Putamen (tissue), 1 donor: ENCODE measurements at regions not wholly inside any gene's neighbourhood (a gene's known extent, or its start where the extent isn't known, plus 50 kb on each side); places are given as distances from the start of the nearest gene placed in this dataset.
"Not testable (repeated sequence)": the region's sequence is repeated elsewhere in the genome, so short reads cannot be mapped to it uniquely, and the experiment has no call there.

ENCODE experiments used
- DNase-seq: peaks from one replicate; pipeline ENCODE4 v3.0.0-alpha.2; 2016; ENCODE audit warnings: low spot score

DNA sequence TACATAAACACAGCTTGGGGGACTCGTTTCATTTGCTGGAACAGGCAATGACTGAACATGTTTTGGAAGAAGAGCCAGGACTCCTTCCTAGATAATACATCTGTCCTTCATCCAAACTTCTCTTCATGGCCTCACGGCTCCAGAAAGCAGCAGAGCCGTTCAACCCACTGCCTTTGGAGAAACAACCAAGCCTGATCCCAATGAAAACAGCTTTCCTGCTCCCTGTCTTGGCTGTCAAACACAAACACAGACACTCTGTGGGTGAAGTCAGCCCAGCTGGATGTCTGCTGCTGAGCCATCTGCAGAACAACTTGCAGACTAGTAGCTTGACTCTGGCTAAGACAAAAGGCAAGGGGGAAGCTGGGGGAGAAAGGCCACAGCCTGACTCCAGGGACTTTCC, 345.1 kb upstream of the PSMD7 start:
- DNase-seq, result no peak

DNA sequence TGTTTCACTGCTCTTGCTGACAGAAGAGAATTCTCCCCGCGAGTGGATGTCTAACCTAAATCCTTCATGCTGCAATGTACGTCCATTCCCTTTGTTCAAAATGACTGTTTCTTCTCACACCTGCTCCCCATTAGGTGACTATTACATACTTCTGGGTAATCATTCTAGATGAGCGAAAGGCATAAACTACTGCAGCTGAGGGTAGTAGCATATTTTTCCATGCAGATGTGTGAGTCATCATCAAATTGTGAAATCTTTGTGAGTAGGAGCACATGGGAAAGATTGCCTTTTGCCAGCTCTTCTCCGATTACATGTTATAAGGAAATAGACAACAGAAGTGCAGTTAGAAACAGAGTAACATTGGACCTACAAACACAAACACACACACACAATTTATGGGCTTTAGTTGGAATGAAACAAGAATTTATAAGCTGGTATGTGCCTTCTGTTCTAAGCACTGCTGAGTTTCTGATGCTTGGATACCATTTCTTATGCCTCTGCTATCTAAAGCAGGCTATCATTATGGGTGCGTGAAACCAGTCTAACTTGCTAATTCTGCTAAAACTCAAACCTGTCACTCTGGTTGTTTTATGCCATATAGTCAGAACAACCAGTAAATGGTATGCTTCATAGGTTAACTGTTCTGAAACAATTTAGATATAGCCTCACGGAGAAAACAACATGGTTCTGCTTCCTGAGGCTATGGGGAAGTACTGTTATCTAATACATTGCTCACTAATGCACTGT, 346.9 kb upstream of the PSMD7 start:
- peak; percentile 38 for DNase-seq

DNA sequence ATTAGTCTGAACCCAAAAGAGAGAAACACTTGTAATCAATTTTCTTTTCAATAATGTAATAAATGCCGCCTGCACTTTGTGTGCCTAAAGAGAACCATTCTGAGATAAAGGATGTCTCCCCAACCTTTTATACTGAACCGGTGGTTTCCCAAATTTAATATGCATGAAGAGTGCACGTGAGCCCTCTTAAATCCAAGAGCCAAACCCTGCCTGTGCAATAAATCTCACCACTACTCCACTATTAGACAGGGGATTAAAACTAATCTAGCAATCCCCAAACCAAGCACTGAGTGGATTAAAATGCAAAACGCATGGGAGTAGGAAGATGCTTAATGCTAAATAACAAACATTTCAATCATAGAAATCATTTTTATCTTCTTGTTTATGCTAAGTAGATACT, 351.0 kb upstream of the PSMD7 start:
- DNase-seq, result no peak

DNA sequence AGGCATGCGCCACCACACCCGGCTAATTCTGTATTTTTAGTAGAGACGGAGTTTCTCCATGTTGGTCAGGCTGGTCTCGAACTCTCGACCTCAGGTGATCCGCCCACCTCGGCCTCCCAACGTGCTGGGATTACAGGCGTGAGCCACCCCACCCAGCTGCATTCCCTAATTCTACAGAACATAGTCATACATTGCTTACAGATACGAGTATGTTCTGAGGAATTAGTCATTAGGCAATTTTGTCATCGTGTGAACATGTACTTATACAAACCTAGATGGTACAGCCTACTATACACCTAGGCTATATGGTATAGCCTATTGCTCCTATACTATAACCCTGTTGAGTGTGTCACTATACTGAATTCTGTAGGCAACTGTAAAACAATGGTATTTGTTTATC, 353.4 kb upstream of the PSMD7 start:
- DNase-seq, result not testable (repeated sequence)

DNA sequence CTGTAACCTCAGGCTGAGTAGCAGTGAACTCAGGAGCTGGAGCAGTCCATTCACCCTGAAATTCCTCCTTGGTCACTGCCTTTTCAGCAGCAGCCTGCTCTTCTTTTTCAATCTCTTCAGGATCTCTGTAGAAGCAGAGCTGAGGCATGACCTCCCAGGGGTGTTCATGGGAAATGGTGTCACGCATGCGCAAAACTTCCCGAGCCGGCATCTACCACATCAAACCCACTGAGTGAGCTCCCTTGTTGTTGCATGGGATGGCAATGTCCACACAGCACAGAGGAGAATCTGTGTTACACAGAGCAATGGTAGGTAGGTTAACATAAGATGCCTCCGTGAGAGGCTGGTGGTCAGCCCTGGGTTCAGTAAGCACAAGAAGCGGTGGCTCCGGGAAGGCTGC, 355.8 kb upstream of the PSMD7 start:
- DNase-seq, result not testable (repeated sequence)

DNA sequence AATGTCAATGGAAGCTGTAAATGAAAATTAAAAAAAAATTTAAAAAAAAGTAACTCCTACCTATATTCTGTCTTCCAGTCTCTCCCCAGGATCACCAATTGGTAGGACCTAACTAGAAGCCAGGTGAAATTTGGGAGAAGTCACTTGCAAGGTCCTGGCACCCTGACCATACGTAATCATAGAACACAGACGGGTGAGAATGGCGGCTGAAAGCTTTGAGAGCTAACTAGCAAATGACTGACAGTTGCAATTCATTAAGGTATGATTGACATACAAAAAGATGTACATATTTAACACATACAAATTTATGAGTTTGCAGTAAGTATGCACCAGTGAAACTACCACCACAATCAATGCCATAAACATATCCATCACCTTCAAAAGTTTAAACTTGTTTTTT, 372.7 kb upstream of the PSMD7 start:
- DNase-seq, result no peak

DNA sequence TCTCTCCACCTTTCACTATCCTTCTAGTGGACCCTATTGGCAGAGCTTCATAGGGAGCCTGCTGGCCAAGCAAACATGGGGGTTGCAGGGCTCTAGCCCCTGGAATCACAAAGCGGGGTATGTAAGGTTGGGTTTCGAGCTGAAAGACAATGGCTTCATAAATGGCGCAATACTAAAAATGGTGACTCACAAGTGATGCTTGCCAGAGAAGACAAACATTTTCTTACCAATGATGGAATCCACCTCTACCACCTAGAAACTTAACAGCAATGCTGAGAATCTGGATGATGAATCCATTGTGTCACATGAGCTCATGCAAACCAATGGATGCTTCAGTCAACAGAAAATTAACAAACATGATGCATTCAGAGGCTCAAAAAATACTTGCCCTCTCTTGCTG, 375.3 kb upstream of the PSMD7 start:
- no peak for DNase-seq

DNA sequence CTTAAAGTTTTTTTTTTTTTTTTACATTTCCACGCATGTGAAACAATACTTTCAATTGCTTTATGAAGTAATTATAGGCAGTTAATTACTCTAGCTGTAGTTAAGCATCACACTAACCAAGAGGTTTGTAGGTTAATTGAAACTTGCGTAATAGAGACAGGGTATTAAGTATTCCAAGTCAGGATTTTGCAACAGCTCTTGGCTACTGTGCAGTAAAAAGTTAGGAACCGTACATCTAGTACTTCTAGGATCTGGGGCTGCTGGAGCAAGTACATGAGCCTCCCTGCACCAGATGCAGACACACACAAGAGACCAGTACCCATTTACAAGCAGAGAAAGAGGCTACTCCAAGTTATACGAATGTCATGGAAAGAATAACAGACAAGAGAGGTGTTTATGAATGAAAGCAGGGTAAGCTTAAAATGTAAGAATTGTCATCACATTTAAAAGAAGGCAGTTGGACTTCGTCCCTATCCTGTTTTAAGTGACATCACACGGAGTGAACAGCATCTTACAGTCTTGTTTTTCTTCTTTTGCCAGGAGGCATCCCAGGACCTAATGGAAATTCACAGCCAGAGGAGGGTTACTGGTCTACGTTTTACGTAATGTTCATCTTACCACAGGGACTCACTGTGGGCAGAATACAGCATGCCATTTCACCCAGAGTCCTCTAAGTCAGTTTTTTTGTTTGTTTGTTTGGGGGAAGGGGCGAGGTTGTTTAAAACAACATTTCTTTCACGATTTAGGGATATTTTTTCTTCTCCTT, 379.6 kb upstream of the PSMD7 start:
- DNase-seq, result no peak

DNA sequence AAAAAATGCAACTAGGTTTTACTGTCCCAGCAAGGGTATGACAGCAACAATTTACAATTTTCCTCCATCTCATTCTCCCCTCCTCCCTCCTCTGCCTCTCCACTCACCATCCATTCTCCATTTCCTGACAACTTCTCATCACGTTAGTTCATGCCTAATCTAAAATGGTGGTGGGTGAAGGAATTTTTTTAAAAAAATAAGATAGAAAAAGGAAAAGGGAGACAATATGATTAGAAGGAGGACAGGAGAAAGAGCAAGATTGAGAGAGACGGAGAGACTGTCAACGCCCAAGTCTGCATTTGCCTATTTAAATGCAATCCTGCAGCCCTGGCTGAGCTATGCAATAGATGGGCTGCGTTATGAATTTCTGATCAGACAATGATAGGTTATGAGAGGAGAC, 380.7 kb upstream of the PSMD7 start:
- no peak for DNase-seq

DNA sequence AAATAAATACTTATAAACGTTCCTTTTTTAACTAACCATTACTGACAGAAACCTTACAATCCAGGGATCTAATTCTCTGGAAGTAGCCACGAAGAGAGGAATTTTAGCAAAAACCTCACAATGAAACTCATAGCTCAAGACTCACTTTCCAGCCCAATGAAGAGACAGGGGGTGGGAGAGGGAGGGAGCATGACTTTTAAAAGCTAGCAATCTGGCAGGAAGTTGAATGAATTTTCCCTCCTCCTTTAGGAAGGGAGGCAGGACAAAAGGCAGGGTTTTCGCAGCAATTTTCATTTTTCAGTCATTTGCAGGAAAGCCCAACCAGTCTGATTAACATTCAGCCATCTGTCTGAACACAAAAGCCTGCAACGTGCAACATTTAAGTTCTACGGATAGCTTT, 381.5 kb upstream of the PSMD7 start:
- no peak for DNase-seq

DNA sequence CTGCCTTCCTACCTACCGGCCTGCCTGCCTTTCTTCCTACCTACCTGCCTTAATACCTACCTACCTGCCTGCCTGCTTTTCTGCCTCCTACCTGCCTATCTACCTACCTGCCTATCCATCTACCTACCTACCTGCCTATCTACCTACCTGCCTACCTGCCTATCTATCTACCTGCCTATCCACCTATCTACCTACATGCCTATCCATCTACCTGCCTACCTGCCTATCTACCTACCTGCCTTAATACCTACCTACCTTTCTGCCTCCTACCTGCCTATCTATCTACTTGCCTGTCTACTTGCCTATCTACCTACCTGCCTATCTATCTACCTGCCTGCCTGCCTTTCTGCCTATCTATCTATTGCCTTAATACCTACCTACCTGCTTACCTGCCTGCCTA, 383.8 kb upstream of the PSMD7 start:
- DNase-seq, result no peak

DNA sequence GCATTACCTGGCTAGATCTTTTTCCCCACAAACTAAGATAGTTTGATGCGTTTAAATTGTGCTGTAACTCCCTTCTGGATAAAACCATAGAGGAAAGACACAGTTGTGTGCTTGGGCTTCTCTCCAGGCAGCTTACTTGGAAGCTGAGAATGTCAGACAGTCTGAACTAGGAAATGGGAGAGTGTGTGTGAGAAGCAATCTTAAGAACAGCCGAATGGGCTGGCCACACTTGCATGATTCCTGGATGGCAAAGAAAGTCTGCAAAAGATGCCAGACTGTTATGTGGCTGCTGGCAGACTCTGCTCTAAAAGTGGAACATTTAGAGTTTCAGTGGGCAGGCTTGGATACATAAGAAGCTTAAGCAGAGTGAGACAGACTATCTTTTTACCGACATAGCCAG, 384.3 kb upstream of the PSMD7 start:
- no peak for DNase-seq

DNA sequence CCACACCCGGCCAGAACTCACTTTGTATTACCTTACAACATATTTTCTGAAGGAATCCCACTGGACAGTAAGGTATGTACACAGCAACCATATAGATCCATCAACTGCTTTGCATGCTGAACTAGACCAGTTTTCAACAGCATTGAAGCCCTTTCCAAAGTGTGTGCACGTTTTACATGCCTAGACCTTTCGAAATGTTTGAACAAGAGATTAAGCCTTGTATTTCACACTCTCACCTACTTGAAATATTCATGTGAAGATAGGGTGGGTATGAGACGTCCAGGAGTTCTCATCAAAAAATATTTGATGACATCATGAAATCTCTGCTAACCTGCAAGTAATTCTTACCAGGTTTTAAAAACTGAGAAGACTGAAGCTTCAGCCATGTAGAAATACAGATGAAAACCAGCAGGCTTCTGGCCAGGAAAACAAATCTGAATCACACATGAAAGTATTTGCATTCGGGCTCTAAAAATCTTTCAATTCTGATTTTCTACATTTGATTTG, 387.0 kb upstream of the PSMD7 start:
- DNase-seq, result no peak

DNA sequence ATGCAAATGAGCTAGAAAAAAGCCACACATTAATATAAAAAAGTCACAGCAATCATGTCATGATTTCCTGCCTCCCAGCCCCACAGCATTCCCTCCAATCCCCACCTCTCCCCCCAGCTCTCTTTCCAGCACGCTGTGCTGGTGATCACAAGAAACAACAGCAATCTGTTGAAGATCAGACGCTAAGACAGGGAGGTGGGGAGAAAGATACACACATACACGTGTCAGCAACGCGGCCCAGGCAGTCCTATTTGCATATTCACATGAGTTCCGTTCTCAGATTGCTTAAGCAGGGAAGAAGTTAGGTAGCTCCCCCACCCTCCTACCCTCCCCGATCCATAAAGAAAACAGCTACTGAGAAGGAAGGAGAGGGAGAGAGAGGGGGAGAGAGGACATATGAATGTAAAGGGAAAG, 405.5 kb upstream of the PSMD7 start:
- DNase-seq, result no peak

DNA sequence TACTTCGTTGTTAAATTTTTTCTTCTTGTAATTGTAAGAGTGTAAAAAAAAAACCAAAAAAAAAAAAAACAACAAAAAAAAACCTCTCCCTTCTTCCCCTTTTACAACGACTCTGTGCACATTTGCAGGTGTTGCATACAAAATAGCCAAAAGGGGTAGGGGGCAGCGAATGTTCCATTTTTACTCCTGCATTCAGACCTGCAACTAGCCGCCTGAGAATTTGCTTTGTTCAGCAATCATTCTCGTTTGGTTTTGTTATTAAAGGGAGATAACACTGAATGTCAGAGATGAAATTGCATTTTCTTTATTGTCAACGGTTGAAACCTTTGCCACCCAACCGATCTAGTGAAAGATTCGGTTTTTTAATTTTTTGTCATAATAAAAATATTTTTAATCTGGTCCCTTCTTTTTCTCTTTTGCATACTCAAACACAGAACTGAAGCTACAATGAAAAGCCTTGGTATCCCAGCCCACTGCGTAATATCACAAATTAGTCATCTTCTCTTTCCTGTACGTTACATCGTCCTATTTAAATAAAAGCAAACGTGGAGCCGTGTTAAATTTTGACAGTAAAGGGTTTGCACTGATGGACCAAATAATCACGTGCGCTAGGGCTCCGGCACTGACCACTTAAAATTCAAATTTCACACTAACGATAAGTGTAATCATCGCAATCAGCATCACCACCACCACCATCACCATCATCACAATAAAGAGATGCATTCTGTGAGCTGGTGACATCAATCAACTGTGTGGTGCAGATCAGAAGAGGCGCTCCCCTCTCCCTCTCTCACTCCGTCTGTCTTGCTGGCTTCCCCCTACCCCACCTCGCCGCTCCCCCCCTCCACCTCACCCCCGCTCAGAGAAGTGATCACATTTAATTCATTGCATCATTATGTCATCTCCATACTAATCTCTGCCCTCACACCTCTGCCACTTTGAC, 406.2 kb upstream of the PSMD7 start:
- DNase-seq, result no peak

DNA sequence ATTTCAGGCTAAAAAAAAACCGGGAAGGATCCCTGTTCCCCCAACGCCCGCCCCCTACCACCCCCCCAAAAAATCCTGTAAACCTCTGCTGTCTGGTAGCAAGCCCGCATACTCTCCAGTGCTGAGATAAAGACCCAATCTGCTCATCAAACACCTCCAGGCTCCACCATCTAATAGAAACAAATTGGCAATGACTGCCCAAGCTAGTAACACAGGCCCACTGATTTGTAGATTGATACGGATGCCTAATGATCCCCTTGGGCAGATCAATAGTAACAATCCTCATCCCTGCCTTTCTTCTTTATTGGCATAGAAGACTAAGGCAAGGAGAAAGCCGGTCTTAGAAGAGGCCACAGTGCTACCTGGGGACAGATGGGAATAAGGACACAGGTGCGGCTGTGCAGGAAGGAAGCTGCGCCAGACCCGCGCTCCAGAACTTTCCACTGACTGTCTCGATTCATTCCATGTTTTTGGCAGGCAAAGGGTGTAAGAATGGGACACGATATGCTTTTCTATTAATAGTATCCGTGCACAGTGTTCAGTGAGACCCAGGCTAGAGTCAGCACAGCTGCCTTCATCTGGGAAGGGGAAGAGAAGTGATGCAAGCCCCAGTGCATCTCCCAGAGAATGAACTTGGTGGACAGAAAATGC, 407.6 kb upstream of the PSMD7 start:
- DNase-seq, result no peak

DNA sequence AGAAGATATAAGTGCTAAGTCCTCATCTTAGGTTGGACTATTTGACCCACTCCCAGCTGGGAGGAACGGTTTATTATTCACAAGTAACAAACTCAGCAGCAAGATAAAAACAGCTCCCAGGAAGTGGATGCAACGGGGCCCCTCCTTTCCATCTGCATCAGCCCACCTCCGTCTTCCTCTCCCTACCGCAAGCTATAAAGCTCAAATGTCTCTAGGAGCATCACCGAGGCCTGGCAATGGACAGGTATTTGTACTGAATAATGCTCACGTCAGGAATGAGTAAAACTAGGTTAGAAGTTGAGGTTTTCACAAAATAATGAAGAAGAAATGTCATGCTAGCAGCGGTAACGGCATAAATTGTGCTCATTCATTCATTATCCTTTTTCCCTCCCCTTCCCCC, 408.7 kb upstream of the PSMD7 start:
- no peak for DNase-seq

DNA sequence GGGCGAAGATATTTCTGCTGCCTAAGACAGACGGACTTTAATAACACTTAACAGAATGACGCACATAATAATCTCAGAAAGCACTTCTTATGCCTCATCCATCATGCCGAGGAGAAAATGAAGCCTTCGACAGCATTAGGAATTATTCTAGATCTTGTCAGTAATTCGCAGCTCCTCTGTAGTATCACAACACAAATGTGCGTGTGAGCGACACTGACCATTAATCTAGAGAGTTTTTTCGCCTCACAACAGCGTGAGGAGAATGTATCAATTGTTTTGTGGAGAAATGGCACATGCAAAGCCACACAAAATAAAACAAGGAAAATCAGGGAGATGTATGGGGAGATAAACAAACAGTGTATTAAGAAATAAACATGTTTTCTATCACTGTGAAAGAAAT, 410.2 kb upstream of the PSMD7 start:
- DNase-seq, result no peak

DNA sequence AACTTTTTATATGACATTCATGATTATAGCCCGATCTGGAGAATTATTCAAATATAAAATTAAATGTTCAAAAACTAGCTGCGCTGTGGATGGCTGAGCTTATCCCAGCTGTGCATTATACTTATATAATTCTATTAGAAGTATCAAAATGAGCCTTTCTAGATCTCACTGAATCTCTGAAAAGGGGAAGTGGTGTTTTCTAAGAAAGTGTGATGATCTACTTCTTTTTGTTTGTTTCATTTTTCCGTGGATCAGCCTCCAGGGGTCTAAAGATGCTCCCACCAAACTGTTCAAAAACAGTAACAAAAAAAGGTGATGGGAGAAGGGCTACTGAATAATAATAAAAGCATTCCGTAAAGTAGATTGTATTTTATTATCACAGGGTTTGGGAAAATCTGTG, 411.3 kb upstream of the PSMD7 start:
- DNase-seq, result no peak

DNA sequence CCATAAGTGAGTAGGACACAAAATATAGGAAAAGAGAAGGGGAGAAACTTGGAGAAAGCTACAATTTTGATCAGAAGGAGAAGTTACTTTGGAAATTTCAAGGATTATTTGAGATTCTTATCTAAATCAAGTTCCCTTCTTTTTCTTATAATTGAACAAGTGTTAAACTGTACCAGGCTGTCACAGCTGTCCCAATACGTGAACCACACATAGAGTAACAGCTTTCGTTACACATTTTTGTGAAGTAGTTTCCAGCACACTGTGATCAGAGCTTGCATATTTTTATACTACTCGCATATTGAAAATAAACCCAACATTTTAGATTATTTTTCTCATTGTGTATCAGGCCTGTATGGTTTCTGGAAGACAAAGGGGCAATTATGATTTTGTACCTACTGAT, 412.8 kb upstream of the PSMD7 start:
- no peak for DNase-seq

DNA sequence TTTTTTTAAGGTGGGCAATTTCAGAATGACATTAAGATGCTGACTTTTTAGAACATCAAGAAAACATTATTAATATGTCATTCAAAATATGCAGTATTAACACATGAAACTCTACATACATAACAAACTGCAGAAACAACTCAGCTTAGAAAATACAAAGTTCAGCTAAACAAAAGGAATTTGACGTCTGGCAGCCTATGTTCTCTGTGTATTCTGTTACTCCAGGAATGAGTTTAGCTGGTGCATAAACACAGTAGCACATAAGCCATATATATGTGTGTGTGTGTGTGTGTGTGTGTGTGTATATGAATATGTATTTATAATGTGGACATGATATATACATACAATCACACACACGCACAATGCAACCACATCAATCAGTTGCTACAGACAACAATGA, 413.5 kb upstream of the PSMD7 start:
- DNase-seq, result no peak

DNA sequence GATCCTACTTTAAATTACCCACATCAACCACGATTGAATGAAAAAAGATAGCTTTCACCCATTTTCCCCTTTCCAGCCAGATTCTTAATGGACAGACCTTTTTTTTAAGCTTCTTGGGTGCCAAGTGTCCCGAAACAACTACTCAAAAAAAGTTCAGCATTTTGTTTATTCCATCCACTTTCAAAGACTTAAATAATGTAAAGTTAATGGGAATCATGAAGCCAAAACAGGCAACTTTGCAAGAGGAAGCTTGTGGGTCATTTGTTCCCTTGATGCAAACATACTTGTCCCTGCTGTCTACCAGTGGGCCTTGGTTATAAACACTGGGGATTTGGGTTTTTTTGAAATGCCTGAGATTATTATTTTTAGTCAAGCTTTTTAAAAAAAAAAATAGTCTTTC, 414.0 kb upstream of the PSMD7 start:
- no peak for DNase-seq
